ENCODE measurements at regions not wholly inside any gene's neighbourhood (a gene's known extent, or its start where the extent isn't known, plus 50 kb on each side); places are given as distances from the start of the nearest gene placed in this dataset.
"Not testable (repeated sequence)": the region's sequence is repeated elsewhere in the genome, so short reads cannot be mapped to it uniquely, and the experiment has no call there.

GRCh38 chr10:76815505-76815904 is 822.1 kb downstream of the KCNMA1 start:
- not testable (repeated sequence) for DNase-seq

- DNase-seq, result no peak
These were observed 826.2 kb downstream of the KCNMA1 start for GRCh38 chr10:76811430-76811829.

GRCh38 chr10:76788452-76788811 is 849.2 kb downstream of the KCNMA1 start:
- no peak for DNase-seq

- no peak for DNase-seq
These were observed 849.7 kb downstream of the KCNMA1 start for GRCh38 chr10:76787746-76788451.

- DNase-seq, result no peak
These were observed 851.0 kb downstream of the KCNMA1 start for GRCh38 chr10:76786504-76787072.

- no peak for DNase-seq
These were observed 853.5 kb downstream of the KCNMA1 start for GRCh38 chr10:76784076-76784475.

- DNase-seq, result no peak
These were observed 857.8 kb downstream of the KCNMA1 start for GRCh38 chr10:76779796-76780301.

- DNase-seq, result no peak
These were observed 858.5 kb downstream of the KCNMA1 start for GRCh38 chr10:76778914-76779795.

GRCh38 chr10:76774987-76775603 is 862.5 kb downstream of the KCNMA1 start:
- no peak for DNase-seq

GRCh38 chr10:76769582-76769981 is 868.0 kb downstream of the KCNMA1 start:
- no peak for DNase-seq

- no peak for DNase-seq
These were observed 868.4 kb downstream of the KCNMA1 start for GRCh38 chr10:76769161-76769560.

GRCh38 chr10:76766682-76767081 is 870.9 kb downstream of the KCNMA1 start:
- no peak for DNase-seq

- DNase-seq, result not testable (repeated sequence)
These were observed 872.7 kb downstream of the KCNMA1 start for GRCh38 chr10:76764921-76765320.

GRCh38 chr10:76764177-76764576 is 873.4 kb downstream of the KCNMA1 start:
- DNase-seq, result no peak

GRCh38 chr10:76763376-76763775 is 874.2 kb downstream of the KCNMA1 start:
- DNase-seq, result no peak

- no peak for DNase-seq
These were observed 877.9 kb downstream of the KCNMA1 start for GRCh38 chr10:76759681-76760080.

GRCh38 chr10:76743169-76743568 is 894.4 kb downstream of the KCNMA1 start:
- DNase-seq, result no peak

- no peak for DNase-seq
These were observed 897.1 kb downstream of the KCNMA1 start for GRCh38 chr10:76740514-76740913.

GRCh38 chr10:76738991-76739390 is 898.6 kb downstream of the KCNMA1 start:
- no peak for DNase-seq

GRCh38 chr10:76736815-76737618 is 900.6 kb downstream of the KCNMA1 start:
- DNase-seq, result no peak

- DNase-seq, result no peak
These were observed 901.2 kb downstream of the KCNMA1 start for GRCh38 chr10:76736392-76736791.

- no peak for DNase-seq
These were observed 901.7 kb downstream of the KCNMA1 start for GRCh38 chr10:76735866-76736265.

Data from inflammatory macrophage treated with lipopolysaccharide for 1 hour (primary cell).